ENCODE measurements at regions not wholly inside any gene's neighbourhood (a gene's known extent, or its start where the extent isn't known, plus 50 kb on each side); places are given as distances from the start of the nearest gene placed in this dataset.

DNA sequence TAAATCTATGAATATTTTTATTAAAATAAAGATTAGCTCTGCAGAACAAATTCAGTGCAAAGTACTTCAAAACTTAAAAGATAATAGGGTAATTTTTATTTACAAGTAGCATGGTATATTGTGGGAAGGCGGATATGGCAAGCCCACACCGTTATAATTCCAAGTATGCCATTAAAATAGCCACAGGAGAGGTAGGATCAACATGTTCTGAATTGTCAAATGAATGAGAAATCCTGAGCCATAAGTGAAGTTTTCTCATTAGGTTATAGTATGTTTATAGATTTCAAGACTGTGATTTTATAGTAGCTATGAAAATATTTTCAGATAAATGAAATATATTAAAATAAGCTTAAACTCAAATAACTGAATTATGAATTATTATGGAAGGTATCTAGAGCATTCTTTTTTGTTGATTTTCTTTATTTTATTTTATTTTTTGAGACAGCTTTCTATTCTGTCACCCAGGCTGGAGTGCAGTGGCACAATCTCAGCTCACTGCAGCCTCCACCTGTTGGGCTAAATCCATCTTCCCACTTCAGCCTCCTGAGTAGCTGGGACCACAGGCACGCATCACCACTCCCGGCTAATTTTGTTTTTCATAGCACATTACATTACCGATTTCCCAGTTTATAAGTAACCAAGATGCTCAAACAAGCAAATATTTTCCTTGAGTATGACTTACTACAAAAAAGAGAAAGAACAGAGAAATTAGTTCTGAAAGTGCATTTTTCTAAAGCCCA lies 956.6 kb downstream of the GATA3 start:
- H3K18ac ChIP-seq (ENCODE audit: low read length): no peak overlapping the region
- H3K14ac ChIP-seq (ENCODE audit: low read length): no peak overlapping the region
- H2BK5ac ChIP-seq (ENCODE audit: low read depth, low read length, poor library complexity): no peak overlapping the region
- no peaks in the 10 kb centered on the region for H3K36me3 ChIP-seq (ENCODE audit: control insufficient read depth in 1 of 2, insufficient read depth in 2 of 2, low read length in 2 of 2)
- no peak overlapping the region for H4K8ac ChIP-seq (ENCODE audit: low read depth, low read length)
- H3K4ac ChIP-seq (ENCODE audit: low read depth, low read length): no peak overlapping the region
- H3K27ac ChIP-seq (ENCODE audit: low read depth, low read length): no peak overlapping the region
- no peaks in the 10 kb centered on the region for H3K27me3 ChIP-seq (ENCODE audit: insufficient read depth, low read length)
- H3K23ac ChIP-seq (ENCODE audit: low read length): no peak overlapping the region
- no peak overlapping the region for H3K4me2 ChIP-seq (ENCODE audit: low read length)
- DNase-seq: no peak
- no peak overlapping the region for H3K4me3 ChIP-seq (ENCODE audit: low read depth, low read length)
- H2AK5ac ChIP-seq (ENCODE audit: low read length): no peak overlapping the region
- H3K79me2 ChIP-seq (ENCODE audit: control insufficient read depth, insufficient read depth, low read length, poor library complexity): no peaks in the 10 kb centered on the region
- no peak overlapping the region for H4K91ac ChIP-seq (ENCODE audit: low read depth, low read length)
- no peaks in the 10 kb centered on the region for H3K4me1 ChIP-seq (ENCODE audit: control insufficient read depth in 1 of 2, insufficient read depth in 2 of 2, low read length in 2 of 2)
- no CpG with 5 or more reads among the region's 5 CpGs for WGBS (ENCODE audit: extremely low coverage, insufficient coverage, insufficient read length)
- H3K9me3 ChIP-seq (ENCODE audit: insufficient read depth, low read depth, low read length): no peaks in the 10 kb centered on the region
- H3K9ac ChIP-seq (ENCODE audit: low read length): no peak overlapping the region
- no peaks in the 10 kb centered on the region for H3K79me1 ChIP-seq (ENCODE audit: low read length)
- no peak overlapping the region for H2AFZ ChIP-seq (ENCODE audit: insufficient read depth, low read length, poor library complexity)
- no peak overlapping the region for H2BK120ac ChIP-seq (ENCODE audit: insufficient read depth, low read length, poor library complexity)
- no peak overlapping the region for H4K12ac ChIP-seq (ENCODE audit: low read depth, low read length)
- no peak overlapping the region for H2BK12ac ChIP-seq (ENCODE audit: low read length)

- H3K79me1 ChIP-seq (ENCODE audit: low read length): no peaks in the 10 kb centered on the region
- no peak overlapping the region for H4K12ac ChIP-seq (ENCODE audit: low read depth, low read length)
- H3K36me3 ChIP-seq (ENCODE audit: control insufficient read depth in 1 of 2, insufficient read depth in 2 of 2, low read length in 2 of 2): no peaks in the 10 kb centered on the region
- no peak overlapping the region for H4K91ac ChIP-seq (ENCODE audit: low read depth, low read length)
- H3K23ac ChIP-seq (ENCODE audit: low read length): no peak overlapping the region
- no peak overlapping the region for H2BK12ac ChIP-seq (ENCODE audit: low read length)
- no peak overlapping the region for H3K4ac ChIP-seq (ENCODE audit: low read depth, low read length)
- no peak overlapping the region for H3K4me3 ChIP-seq (ENCODE audit: low read depth, low read length)
- no peak overlapping the region for H3K18ac ChIP-seq (ENCODE audit: low read length)
- no peak overlapping the region for H2BK5ac ChIP-seq (ENCODE audit: low read depth, low read length, poor library complexity)
- DNase-seq: peak; percentile 29 to 75
- no peaks in the 10 kb centered on the region for H3K9me3 ChIP-seq (ENCODE audit: insufficient read depth, low read depth, low read length)
- no peak overlapping the region for H3K4me2 ChIP-seq (ENCODE audit: low read length)
- no peak overlapping the region for H3K14ac ChIP-seq (ENCODE audit: low read length)
- H2AK5ac ChIP-seq (ENCODE audit: low read length): no peak overlapping the region
- H2AFZ ChIP-seq (ENCODE audit: insufficient read depth, low read length, poor library complexity): no peak overlapping the region
- no CpG with 5 or more reads among the region's 1 CpG for WGBS (ENCODE audit: extremely low coverage, insufficient coverage, insufficient read length)
- H3K27me3 ChIP-seq (ENCODE audit: insufficient read depth, low read length): no peaks in the 10 kb centered on the region
- no peak overlapping the region for H2BK120ac ChIP-seq (ENCODE audit: insufficient read depth, low read length, poor library complexity)
- no peak overlapping the region for H3K27ac ChIP-seq (ENCODE audit: low read depth, low read length)
- no peak overlapping the region for H4K8ac ChIP-seq (ENCODE audit: low read depth, low read length)
- no peaks in the 10 kb centered on the region for H3K4me1 ChIP-seq (ENCODE audit: control insufficient read depth in 1 of 2, insufficient read depth in 2 of 2, low read length in 2 of 2)
- no peak overlapping the region for H3K9ac ChIP-seq (ENCODE audit: low read length)
- H3K79me2 ChIP-seq (ENCODE audit: control insufficient read depth, insufficient read depth, low read length, poor library complexity): no peaks in the 10 kb centered on the region
Measured at GRCh38 chr10:9012312-9012711, 957.8 kb downstream of the GATA3 start.

DNA sequence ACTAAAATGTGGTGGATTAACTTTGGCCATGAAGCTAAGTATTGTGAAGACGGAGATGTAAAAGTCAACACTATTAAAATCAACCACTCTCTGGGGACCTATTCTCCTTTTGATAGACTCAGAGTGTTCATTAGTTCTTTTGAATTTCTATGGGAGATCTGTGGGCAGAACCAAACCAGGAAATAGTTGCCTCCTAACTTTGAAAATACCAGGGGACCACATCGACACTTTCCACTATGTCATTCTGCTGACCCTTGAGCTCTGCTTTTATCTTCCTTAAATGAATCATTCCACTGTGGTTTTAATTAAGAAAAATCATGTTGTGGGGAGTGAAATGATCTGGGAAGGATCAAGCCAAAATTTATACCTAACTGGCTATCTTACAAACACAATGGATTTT lies 960.5 kb downstream of the GATA3 start:
- no CpG with 5 or more reads among the region's 2 CpGs for WGBS (ENCODE audit: extremely low coverage, insufficient coverage, insufficient read length)
- Histone ChIP-seq H2BK5ac (ENCODE audit: low read depth, low read length, poor library complexity) (no peak overlapping the region), H3K79me2 (ENCODE audit: control insufficient read depth, insufficient read depth, low read length, poor library complexity) (no peaks in the 10 kb centered on the region), H3K4me2 (ENCODE audit: low read length) (no peak overlapping the region), H3K36me3 (ENCODE audit: control insufficient read depth in 1 of 2, insufficient read depth in 2 of 2, low read length in 2 of 2) (no peaks in the 10 kb centered on the region), H4K91ac (ENCODE audit: low read depth, low read length) (no peak overlapping the region), H2BK12ac (ENCODE audit: low read length) (no peak overlapping the region), H2AFZ (ENCODE audit: insufficient read depth, low read length, poor library complexity) (no peak overlapping the region), H3K4me3 (ENCODE audit: low read depth, low read length) (no peak overlapping the region), H3K9ac (ENCODE audit: low read length) (no peak overlapping the region), H3K9me3 (ENCODE audit: insufficient read depth, low read depth, low read length) (no peaks in the 10 kb centered on the region), H3K4ac (ENCODE audit: low read depth, low read length) (no peak overlapping the region), H3K18ac (ENCODE audit: low read length) (no peak overlapping the region), H3K23ac (ENCODE audit: low read length) (no peak overlapping the region), H3K27me3 (ENCODE audit: insufficient read depth, low read length) (no peaks in the 10 kb centered on the region), H3K27ac (ENCODE audit: low read depth, low read length) (no peak overlapping the region), H2AK5ac (ENCODE audit: low read length) (no peak overlapping the region), H4K12ac (ENCODE audit: low read depth, low read length) (no peak overlapping the region), H3K14ac (ENCODE audit: low read length) (no peak overlapping the region), H2BK120ac (ENCODE audit: insufficient read depth, low read length, poor library complexity) (no peak overlapping the region), H4K8ac (ENCODE audit: low read depth, low read length) (no peak overlapping the region), H3K79me1 (ENCODE audit: low read length) (no peaks in the 10 kb centered on the region), H3K4me1 (ENCODE audit: control insufficient read depth in 1 of 2, insufficient read depth in 2 of 2, low read length in 2 of 2) (no peaks in the 10 kb centered on the region)
- no peak for DNase-seq

DNA sequence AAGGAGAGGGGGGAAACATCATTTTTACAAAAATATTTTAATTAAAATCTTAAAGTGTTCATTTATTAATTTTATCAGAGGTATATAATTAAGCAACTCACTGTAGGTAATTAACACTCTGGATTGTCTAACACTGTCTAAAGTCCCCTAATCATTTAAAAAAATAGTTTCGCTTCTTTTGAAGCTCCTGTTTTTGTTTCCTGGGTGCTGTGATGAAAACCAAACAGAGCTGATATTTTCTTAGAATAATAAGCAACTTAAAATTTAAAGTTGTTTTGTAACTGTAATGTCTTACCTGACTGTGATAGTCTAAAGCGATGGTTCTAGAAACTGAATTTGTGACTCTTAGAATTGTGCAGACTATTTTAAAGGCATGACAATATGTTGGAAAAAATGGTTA lies 961.0 kb downstream of the GATA3 start:
- Histone ChIP-seq H2AFZ (ENCODE audit: insufficient read depth, low read length, poor library complexity) (no peak overlapping the region), H3K79me2 (ENCODE audit: control insufficient read depth, insufficient read depth, low read length, poor library complexity) (no peaks in the 10 kb centered on the region), H4K8ac (ENCODE audit: low read depth, low read length) (no peak overlapping the region), H3K14ac (ENCODE audit: low read length) (no peak overlapping the region), H3K79me1 (ENCODE audit: low read length) (no peaks in the 10 kb centered on the region), H3K27me3 (ENCODE audit: insufficient read depth, low read length) (no peaks in the 10 kb centered on the region), H3K23ac (ENCODE audit: low read length) (no peak overlapping the region), H3K36me3 (ENCODE audit: control insufficient read depth in 1 of 2, insufficient read depth in 2 of 2, low read length in 2 of 2) (no peaks in the 10 kb centered on the region), H4K91ac (ENCODE audit: low read depth, low read length) (no peak overlapping the region), H3K4me3 (ENCODE audit: low read depth, low read length) (no peak overlapping the region), H3K27ac (ENCODE audit: low read depth, low read length) (no peak overlapping the region), H3K4me1 (ENCODE audit: control insufficient read depth in 1 of 2, insufficient read depth in 2 of 2, low read length in 2 of 2) (no peaks in the 10 kb centered on the region), H3K4me2 (ENCODE audit: low read length) (no peak overlapping the region), H3K9ac (ENCODE audit: low read length) (no peak overlapping the region), H2AK5ac (ENCODE audit: low read length) (no peak overlapping the region), H2BK12ac (ENCODE audit: low read length) (no peak overlapping the region), H3K9me3 (ENCODE audit: insufficient read depth, low read depth, low read length) (no peaks in the 10 kb centered on the region), H2BK5ac (ENCODE audit: low read depth, low read length, poor library complexity) (no peak overlapping the region), H3K4ac (ENCODE audit: low read depth, low read length) (no peak overlapping the region), H4K12ac (ENCODE audit: low read depth, low read length) (no peak overlapping the region), H2BK120ac (ENCODE audit: insufficient read depth, low read length, poor library complexity) (no peak overlapping the region), H3K18ac (ENCODE audit: low read length) (no peak overlapping the region)
- no peak for DNase-seq
- WGBS (ENCODE audit: extremely low coverage, insufficient coverage, insufficient read length): no CpG with 5 or more reads among the region's 2 CpGs
